HEK293 (cell line): ENCODE measurements at regions not wholly inside any gene's neighbourhood (a gene's known extent, or its start where the extent isn't known, plus 50 kb on each side); places are given as distances from the start of the nearest gene placed in this dataset.

Experiments used
- EGR2 ChIP-seq: fragments of 450-650 bp; formaldehyde crosslinking; IDR thresholded peaks from 2 replicates; pipeline ENCODE4 v1.5.1; 2016; ENCODE audit warnings: low read depth, missing biosample characterization, missing genetic modification characterization
- GLIS1 ChIP-seq: fragments of 450-650 bp; formaldehyde crosslinking; IDR thresholded peaks from 2 replicates; pipeline ENCODE4 v1.5.1; 2016; ENCODE audit warnings: missing biosample characterization, missing genetic modification characterization
- GLIS2 ChIP-seq: fragments of 450-650 bp; formaldehyde crosslinking; IDR thresholded peaks from 2 replicates; pipeline ENCODE4 v1.5.1; 2016; ENCODE audit warnings: missing biosample characterization, missing genetic modification characterization
- KLF7 ChIP-seq: fragments of 450-650 bp; formaldehyde crosslinking; IDR thresholded peaks from 2 replicates; pipeline ENCODE4 v1.5.1; 2016; ENCODE audit warnings: missing biosample characterization, missing genetic modification characterization, borderline replicate concordance
- MYNN ChIP-seq: fragments of 450-650 bp; formaldehyde crosslinking; IDR thresholded peaks from 2 replicates; pipeline ENCODE4 v1.5.1; 2016; ENCODE audit warnings: missing biosample characterization, missing genetic modification characterization, borderline replicate concordance
- OSR2 ChIP-seq: fragments of 450-650 bp; formaldehyde crosslinking; IDR thresholded peaks from 2 replicates; pipeline ENCODE4 v1.5.1; 2016; ENCODE audit warnings: missing biosample characterization, missing genetic modification characterization
- PRDM1 ChIP-seq: fragments of 450-650 bp; formaldehyde crosslinking; IDR thresholded peaks from 2 replicates; pipeline ENCODE4; 2016; ENCODE audit warnings: missing biosample characterization, missing genetic modification characterization
- SALL2 ChIP-seq: fragments of 450-650 bp; formaldehyde crosslinking; IDR thresholded peaks from 2 replicates; pipeline ENCODE4 v1.5.0; 2017; ENCODE audit warnings: missing biosample characterization, mild to moderate bottlenecking, missing genetic modification characterization, borderline replicate concordance
- SP7 ChIP-seq: fragments of 450-650 bp; formaldehyde crosslinking; IDR thresholded peaks from 2 replicates; pipeline ENCODE4 v1.5.1; 2016; ENCODE audit warnings: missing biosample characterization, missing genetic modification characterization
- ZBTB20 ChIP-seq: fragments of 450-650 bp; formaldehyde crosslinking; IDR thresholded peaks from 2 replicates; pipeline ENCODE4 v1.5.1; 2016; ENCODE audit warnings: missing biosample characterization, missing genetic modification characterization
- ZBTB48 ChIP-seq: fragments of 450-650 bp; formaldehyde crosslinking; IDR thresholded peaks from 2 replicates; pipeline ENCODE4 v1.5.1; 2016; ENCODE audit warnings: missing biosample characterization, missing genetic modification characterization
- ZFP37 ChIP-seq: fragments of 450-650 bp; formaldehyde crosslinking; IDR thresholded peaks from 2 replicates; pipeline ENCODE4 v1.5.1; 2016; ENCODE audit warnings: missing biosample characterization, missing genetic modification characterization
- ZFP41 ChIP-seq: fragments of 450-650 bp; formaldehyde crosslinking; IDR thresholded peaks from 2 replicates; pipeline ENCODE4 v1.5.1; 2016; ENCODE audit warnings: missing biosample characterization, missing genetic modification characterization, borderline replicate concordance
- ZNF157 ChIP-seq: fragments of 450-650 bp; formaldehyde crosslinking; IDR thresholded peaks from 2 replicates; pipeline ENCODE4 v1.5.1; 2016; ENCODE audit warnings: missing biosample characterization, missing genetic modification characterization
- ZNF211 ChIP-seq: fragments of 450-650 bp; formaldehyde crosslinking; IDR thresholded peaks from 2 replicates; pipeline ENCODE4 v1.5.1; 2016; ENCODE audit warnings: low read depth, missing biosample characterization, missing genetic modification characterization
- ZNF248 ChIP-seq: fragments of 450-650 bp; formaldehyde crosslinking; IDR thresholded peaks from 2 replicates; pipeline ENCODE4 v1.5.1; 2017; ENCODE audit warnings: missing biosample characterization, missing genetic modification characterization
- ZNF311 ChIP-seq: fragments of 450-650 bp; formaldehyde crosslinking; IDR thresholded peaks from 2 replicates; pipeline ENCODE4 v1.5.1; 2017; ENCODE audit warnings: missing biosample characterization, missing genetic modification characterization, borderline replicate concordance
- ZNF335 ChIP-seq: fragments of 450-650 bp; formaldehyde crosslinking; conservative IDR thresholded peaks from 2 replicates; pipeline ENCODE4 v1.5.1; 2016; ENCODE audit warnings: missing biosample characterization, missing genetic modification characterization
- ZNF416 ChIP-seq: fragments of 450-650 bp; formaldehyde crosslinking; IDR thresholded peaks from 2 replicates; pipeline ENCODE4 v1.5.1; 2016; ENCODE audit warnings: missing biosample characterization, missing genetic modification characterization
- ZNF423 ChIP-seq: fragments of 450-650 bp; formaldehyde crosslinking; IDR thresholded peaks from 2 replicates; pipeline ENCODE4 v1.5.1; 2016; ENCODE audit warnings: missing biosample characterization, missing genetic modification characterization
- ZNF514 ChIP-seq: fragments of 450-650 bp; formaldehyde crosslinking; IDR thresholded peaks from 2 replicates; pipeline ENCODE4 v1.5.1; 2016; ENCODE audit warnings: missing biosample characterization, missing genetic modification characterization
- ZNF664 ChIP-seq: fragments of 450-650 bp; formaldehyde crosslinking; IDR thresholded peaks from 2 replicates; pipeline ENCODE4 v1.5.1; 2016; ENCODE audit warnings: missing biosample characterization, missing genetic modification characterization
- ZNF785 ChIP-seq: fragments of 450-650 bp; formaldehyde crosslinking; IDR thresholded peaks from 2 replicates; pipeline ENCODE4 v1.5.1; 2016; ENCODE audit warnings: missing biosample characterization, missing genetic modification characterization
- ZNF843 ChIP-seq: fragments of 450-650 bp; formaldehyde crosslinking; IDR thresholded peaks from 2 replicates; pipeline ENCODE4 v1.5.1; 2016; ENCODE audit warnings: missing biosample characterization, missing genetic modification characterization
- TF ChIP-seq, protein P1 (sequence below): fragments of 450-650 bp; formaldehyde crosslinking; IDR thresholded peaks from 2 replicates; pipeline ENCODE4 v1.5.1; 2016; ENCODE audit warnings: missing biosample characterization, missing genetic modification characterization
- TF ChIP-seq, protein P2 (sequence below): fragments of 450-650 bp; formaldehyde crosslinking; IDR thresholded peaks from 2 replicates; pipeline ENCODE4 v1.5.1; 2016; ENCODE audit warnings: missing biosample characterization, missing genetic modification characterization
- TF ChIP-seq, protein P3 (sequence below): fragments of 450-650 bp; formaldehyde crosslinking; IDR thresholded peaks from 2 replicates; pipeline ENCODE4 v1.5.0; 2017; ENCODE audit warnings: missing biosample characterization, missing genetic modification characterization, borderline replicate concordance
- TF ChIP-seq, protein P4 (sequence below): fragments of 450-650 bp; formaldehyde crosslinking; IDR thresholded peaks from 2 replicates; pipeline ENCODE4 v1.5.1; 2016; ENCODE audit warnings: missing biosample characterization, missing genetic modification characterization
- TF ChIP-seq, protein P5 (sequence below): fragments of 450-650 bp; formaldehyde crosslinking; IDR thresholded peaks from 2 replicates; pipeline ENCODE4 v1.5.1; 2017; ENCODE audit warnings: missing biosample characterization, missing genetic modification characterization
- TF ChIP-seq, protein P6 (sequence below): fragments of 450-650 bp; formaldehyde crosslinking; IDR thresholded peaks from 2 replicates; pipeline ENCODE4 v1.5.1; 2016; ENCODE audit warnings: missing biosample characterization, missing genetic modification characterization

DNA sequence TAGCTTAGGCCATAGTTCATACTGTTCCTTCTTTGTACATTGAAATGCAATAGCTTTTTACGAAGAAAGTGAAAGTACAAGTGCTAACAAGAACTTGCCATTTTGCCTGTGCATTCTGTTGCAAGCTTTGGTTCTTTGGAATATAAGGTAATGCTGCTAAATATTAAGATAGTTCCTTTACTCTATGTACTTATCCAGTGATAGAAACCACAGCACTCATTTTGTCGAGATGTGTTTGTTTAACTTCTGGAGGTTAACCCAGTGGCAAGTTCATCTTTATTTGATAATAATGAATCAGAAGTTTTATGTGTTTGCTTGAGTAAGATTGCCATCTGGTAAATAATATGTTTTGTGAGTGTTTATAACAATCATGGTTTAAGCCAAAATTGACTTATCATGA lies 373.1 kb upstream of the FANCL start (continued):
- no peak for TF ChIP-seq GLIS2
- TF ChIP-seq ZNF157 (tag by site-specific recombination): no peak
- no peak for TF ChIP-seq ZNF514
- TF ChIP-seq ZNF248 (tag by site-specific recombination): no peak
- TF ChIP-seq SP7: peak; percentile 46
- TF ChIP-seq PRDM1: no peak
- TF ChIP-seq, protein P1, sequence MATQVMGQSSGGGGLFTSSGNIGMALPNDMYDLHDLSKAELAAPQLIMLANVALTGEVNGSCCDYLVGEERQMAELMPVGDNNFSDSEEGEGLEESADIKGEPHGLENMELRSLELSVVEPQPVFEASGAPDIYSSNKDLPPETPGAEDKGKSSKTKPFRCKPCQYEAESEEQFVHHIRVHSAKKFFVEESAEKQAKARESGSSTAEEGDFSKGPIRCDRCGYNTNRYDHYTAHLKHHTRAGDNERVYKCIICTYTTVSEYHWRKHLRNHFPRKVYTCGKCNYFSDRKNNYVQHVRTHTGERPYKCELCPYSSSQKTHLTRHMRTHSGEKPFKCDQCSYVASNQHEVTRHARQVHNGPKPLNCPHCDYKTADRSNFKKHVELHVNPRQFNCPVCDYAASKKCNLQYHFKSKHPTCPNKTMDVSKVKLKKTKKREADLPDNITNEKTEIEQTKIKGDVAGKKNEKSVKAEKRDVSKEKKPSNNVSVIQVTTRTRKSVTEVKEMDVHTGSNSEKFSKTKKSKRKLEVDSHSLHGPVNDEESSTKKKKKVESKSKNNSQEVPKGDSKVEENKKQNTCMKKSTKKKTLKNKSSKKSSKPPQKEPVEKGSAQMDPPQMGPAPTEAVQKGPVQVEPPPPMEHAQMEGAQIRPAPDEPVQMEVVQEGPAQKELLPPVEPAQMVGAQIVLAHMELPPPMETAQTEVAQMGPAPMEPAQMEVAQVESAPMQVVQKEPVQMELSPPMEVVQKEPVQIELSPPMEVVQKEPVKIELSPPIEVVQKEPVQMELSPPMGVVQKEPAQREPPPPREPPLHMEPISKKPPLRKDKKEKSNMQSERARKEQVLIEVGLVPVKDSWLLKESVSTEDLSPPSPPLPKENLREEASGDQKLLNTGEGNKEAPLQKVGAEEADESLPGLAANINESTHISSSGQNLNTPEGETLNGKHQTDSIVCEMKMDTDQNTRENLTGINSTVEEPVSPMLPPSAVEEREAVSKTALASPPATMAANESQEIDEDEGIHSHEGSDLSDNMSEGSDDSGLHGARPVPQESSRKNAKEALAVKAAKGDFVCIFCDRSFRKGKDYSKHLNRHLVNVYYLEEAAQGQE (tag by site-specific recombination): no peak
- TF ChIP-seq GLIS1 (tag by site-specific recombination): no peak
- TF ChIP-seq MYNN (tag by site-specific recombination): no peak
- TF ChIP-seq ZNF211: no peak
- TF ChIP-seq, protein P2, sequence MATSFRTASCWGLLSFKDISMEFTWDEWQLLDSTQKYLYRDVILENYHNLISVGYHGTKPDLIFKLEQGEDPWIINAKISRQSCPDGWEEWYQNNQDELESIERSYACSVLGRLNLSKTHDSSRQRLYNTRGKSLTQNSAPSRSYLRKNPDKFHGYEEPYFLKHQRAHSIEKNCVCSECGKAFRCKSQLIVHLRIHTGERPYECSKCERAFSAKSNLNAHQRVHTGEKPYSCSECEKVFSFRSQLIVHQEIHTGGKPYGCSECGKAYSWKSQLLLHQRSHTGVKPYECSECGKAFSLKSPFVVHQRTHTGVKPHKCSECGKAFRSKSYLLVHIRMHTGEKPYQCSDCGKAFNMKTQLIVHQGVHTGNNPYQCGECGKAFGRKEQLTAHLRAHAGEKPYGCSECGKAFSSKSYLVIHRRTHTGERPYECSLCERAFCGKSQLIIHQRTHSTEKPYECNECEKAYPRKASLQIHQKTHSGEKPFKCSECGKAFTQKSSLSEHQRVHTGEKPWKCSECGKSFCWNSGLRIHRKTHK (tag by site-specific recombination): no peak
- no peak for TF ChIP-seq KLF7 (tag by site-specific recombination)
- no peak for TF ChIP-seq SALL2 (tag by site-specific recombination)
- no peak for TF ChIP-seq ZBTB48 (tag by site-specific recombination)
- 0 out of 2 replicates have a peak, but pooled peaks have one; percentile 42 for TF ChIP-seq OSR2 (tag by site-specific recombination)
- TF ChIP-seq ZBTB20 (tag by site-specific recombination): no peak
- TF ChIP-seq ZNF311: no peak
- TF ChIP-seq ZNF416 (tag by site-specific recombination): no peak
- TF ChIP-seq EGR2: no peak
- no peak for TF ChIP-seq ZNF664
- TF ChIP-seq ZNF843 (tag by site-specific recombination): peak; percentile 41; the same call in 1 of the 2 replicates
- TF ChIP-seq, protein P3, sequence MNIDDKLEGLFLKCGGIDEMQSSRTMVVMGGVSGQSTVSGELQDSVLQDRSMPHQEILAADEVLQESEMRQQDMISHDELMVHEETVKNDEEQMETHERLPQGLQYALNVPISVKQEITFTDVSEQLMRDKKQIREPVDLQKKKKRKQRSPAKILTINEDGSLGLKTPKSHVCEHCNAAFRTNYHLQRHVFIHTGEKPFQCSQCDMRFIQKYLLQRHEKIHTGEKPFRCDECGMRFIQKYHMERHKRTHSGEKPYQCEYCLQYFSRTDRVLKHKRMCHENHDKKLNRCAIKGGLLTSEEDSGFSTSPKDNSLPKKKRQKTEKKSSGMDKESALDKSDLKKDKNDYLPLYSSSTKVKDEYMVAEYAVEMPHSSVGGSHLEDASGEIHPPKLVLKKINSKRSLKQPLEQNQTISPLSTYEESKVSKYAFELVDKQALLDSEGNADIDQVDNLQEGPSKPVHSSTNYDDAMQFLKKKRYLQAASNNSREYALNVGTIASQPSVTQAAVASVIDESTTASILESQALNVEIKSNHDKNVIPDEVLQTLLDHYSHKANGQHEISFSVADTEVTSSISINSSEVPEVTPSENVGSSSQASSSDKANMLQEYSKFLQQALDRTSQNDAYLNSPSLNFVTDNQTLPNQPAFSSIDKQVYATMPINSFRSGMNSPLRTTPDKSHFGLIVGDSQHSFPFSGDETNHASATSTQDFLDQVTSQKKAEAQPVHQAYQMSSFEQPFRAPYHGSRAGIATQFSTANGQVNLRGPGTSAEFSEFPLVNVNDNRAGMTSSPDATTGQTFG (tag by site-specific recombination): no peak
- no peak for TF ChIP-seq ZNF785 (tag by site-specific recombination)
- TF ChIP-seq, protein P4, sequence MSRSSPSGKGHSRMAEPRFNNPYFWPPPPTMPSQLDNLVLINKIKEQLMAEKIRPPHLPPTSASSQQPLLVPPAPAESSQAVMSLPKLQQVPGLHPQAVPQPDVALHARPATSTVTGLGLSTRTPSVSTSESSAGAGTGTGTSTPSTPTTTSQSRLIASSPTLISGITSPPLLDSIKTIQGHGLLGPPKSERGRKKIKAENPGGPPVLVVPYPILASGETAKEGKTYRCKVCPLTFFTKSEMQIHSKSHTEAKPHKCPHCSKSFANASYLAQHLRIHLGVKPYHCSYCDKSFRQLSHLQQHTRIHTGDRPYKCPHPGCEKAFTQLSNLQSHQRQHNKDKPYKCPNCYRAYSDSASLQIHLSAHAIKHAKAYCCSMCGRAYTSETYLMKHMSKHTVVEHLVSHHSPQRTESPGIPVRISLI (tag by site-specific recombination): no peak
- TF ChIP-seq ZNF335 (tag by site-specific recombination): no peak
- TF ChIP-seq, protein P5, sequence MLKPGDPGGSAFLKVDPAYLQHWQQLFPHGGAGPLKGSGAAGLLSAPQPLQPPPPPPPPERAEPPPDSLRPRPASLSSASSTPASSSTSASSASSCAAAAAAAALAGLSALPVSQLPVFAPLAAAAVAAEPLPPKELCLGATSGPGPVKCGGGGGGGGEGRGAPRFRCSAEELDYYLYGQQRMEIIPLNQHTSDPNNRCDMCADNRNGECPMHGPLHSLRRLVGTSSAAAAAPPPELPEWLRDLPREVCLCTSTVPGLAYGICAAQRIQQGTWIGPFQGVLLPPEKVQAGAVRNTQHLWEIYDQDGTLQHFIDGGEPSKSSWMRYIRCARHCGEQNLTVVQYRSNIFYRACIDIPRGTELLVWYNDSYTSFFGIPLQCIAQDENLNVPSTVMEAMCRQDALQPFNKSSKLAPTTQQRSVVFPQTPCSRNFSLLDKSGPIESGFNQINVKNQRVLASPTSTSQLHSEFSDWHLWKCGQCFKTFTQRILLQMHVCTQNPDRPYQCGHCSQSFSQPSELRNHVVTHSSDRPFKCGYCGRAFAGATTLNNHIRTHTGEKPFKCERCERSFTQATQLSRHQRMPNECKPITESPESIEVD (tag by site-specific recombination): peak; percentile 24; the same call in 1 of the 2 replicates
- TF ChIP-seq ZFP41 (tag by site-specific recombination): no peak
- TF ChIP-seq, protein P6, sequence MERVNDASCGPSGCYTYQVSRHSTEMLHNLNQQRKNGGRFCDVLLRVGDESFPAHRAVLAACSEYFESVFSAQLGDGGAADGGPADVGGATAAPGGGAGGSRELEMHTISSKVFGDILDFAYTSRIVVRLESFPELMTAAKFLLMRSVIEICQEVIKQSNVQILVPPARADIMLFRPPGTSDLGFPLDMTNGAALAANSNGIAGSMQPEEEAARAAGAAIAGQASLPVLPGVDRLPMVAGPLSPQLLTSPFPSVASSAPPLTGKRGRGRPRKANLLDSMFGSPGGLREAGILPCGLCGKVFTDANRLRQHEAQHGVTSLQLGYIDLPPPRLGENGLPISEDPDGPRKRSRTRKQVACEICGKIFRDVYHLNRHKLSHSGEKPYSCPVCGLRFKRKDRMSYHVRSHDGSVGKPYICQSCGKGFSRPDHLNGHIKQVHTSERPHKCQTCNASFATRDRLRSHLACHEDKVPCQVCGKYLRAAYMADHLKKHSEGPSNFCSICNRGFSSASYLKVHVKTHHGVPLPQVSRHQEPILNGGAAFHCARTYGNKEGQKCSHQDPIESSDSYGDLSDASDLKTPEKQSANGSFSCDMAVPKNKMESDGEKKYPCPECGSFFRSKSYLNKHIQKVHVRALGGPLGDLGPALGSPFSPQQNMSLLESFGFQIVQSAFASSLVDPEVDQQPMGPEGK (tag by site-specific recombination): no peak
- no peak for TF ChIP-seq ZNF423 (tag by site-specific recombination)
- TF ChIP-seq ZFP37 (tag by site-specific recombination): no peak
